PC-9 (cell line): ENCODE measurements at regions not wholly inside any gene's neighbourhood (a gene's known extent, or its start where the extent isn't known, plus 50 kb on each side); places are given as distances from the start of the nearest gene placed in this dataset.

ENCODE experiments used
- EZH2 ChIP-seq: fragments of 200-600 bp; sonication (generic); IDR thresholded peaks from 2 replicates; pipeline ENCODE4 v1.8.0; 2017; ENCODE audit warnings: antibody characterized with exemption, low read depth
- TF ChIP-seq, protein P1 (sequence below): fragments of 200-600 bp; sonication (generic); conservative IDR thresholded peaks from 2 replicates; pipeline ENCODE4 v1.6.1; 2017; ENCODE audit warnings: mixed run types, antibody characterized with exemption, mild to moderate bottlenecking, moderate library complexity

- TF ChIP-seq, protein P1, sequence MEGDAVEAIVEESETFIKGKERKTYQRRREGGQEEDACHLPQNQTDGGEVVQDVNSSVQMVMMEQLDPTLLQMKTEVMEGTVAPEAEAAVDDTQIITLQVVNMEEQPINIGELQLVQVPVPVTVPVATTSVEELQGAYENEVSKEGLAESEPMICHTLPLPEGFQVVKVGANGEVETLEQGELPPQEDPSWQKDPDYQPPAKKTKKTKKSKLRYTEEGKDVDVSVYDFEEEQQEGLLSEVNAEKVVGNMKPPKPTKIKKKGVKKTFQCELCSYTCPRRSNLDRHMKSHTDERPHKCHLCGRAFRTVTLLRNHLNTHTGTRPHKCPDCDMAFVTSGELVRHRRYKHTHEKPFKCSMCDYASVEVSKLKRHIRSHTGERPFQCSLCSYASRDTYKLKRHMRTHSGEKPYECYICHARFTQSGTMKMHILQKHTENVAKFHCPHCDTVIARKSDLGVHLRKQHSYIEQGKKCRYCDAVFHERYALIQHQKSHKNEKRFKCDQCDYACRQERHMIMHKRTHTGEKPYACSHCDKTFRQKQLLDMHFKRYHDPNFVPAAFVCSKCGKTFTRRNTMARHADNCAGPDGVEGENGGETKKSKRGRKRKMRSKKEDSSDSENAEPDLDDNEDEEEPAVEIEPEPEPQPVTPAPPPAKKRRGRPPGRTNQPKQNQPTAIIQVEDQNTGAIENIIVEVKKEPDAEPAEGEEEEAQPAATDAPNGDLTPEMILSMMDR = no peak
- no peak for TF ChIP-seq EZH2
Observed at GRCh38 chr1:80673935-80674597, 1126.7 kb upstream of the ADGRL2 start.
